NCI-H146 treated with DMSO at 0.1 percent for 48 hours (cell line): ENCODE measurements at regions not wholly inside any gene's neighbourhood (a gene's known extent, or its start where the extent isn't known, plus 50 kb on each side); places are given as distances from the start of the nearest gene placed in this dataset.

Source experiments
- DNase-seq: peaks from one replicate; lab custom pipeline; 2025; ENCODE audit not compliant: unreplicated experiment; lab: John Stamatoyannopoulos, UW

GRCh38 chr13:39159393-39159792, 121.1 kb downstream of the NHLRC3 start:
- peak; percentile 83 for DNase-seq

GRCh38 chr13:39159846-39160370, 121.7 kb downstream of the NHLRC3 start:
- DNase-seq = no peak

- DNase-seq = no peak
These were observed 128.8 kb downstream of the NHLRC3 start for GRCh38 chr13:39167018-39167417.

GRCh38 chr13:39170711-39171110, 132.5 kb downstream of the NHLRC3 start:
- no peak for DNase-seq

- no peak for DNase-seq
These were observed 147.1 kb downstream of the NHLRC3 start for GRCh38 chr13:39185326-39185725.

GRCh38 chr13:39186205-39186875, 148.1 kb downstream of the NHLRC3 start:
- no peak for DNase-seq

GRCh38 chr13:39189778-39190177, 151.5 kb downstream of the NHLRC3 start:
- no peak for DNase-seq

- DNase-seq = no peak
These were observed 158.8 kb downstream of the NHLRC3 start for GRCh38 chr13:39196965-39197646.

GRCh38 chr13:39197647-39198007, 159.4 kb downstream of the NHLRC3 start:
- no peak for DNase-seq

GRCh38 chr13:39200249-39200910, 162.1 kb downstream of the NHLRC3 start:
- DNase-seq = no peak

GRCh38 chr13:39201180-39201579, 162.9 kb downstream of the NHLRC3 start:
- DNase-seq = no peak

GRCh38 chr13:39202746-39203145, 164.5 kb downstream of the NHLRC3 start:
- DNase-seq = no peak

- no peak for DNase-seq
These were observed 170.4 kb downstream of the NHLRC3 start for GRCh38 chr13:39208636-39209035.

GRCh38 chr13:39209731-39210531, 171.7 kb downstream of the NHLRC3 start:
- DNase-seq = no peak

GRCh38 chr13:39210961-39211534, 172.8 kb downstream of the NHLRC3 start:
- DNase-seq = no peak

GRCh38 chr13:39215971-39216370, 177.7 kb downstream of the NHLRC3 start:
- DNase-seq = no peak

- DNase-seq = no peak
These were observed 179.2 kb downstream of the NHLRC3 start for GRCh38 chr13:39217471-39217870.

GRCh38 chr13:39224671-39225240, 186.5 kb downstream of the NHLRC3 start:
- DNase-seq = no peak

- no peak for DNase-seq
These were observed 187.6 kb downstream of the NHLRC3 start for GRCh38 chr13:39225860-39226259.

GRCh38 chr13:39226359-39226758, 188.1 kb downstream of the NHLRC3 start:
- no peak for DNase-seq
